HCT116 (cell line): ENCODE measurements at regions not wholly inside any gene's neighbourhood (a gene's known extent, or its start where the extent isn't known, plus 50 kb on each side); places are given as distances from the start of the nearest gene placed in this dataset.

Experiments
- ATAC-seq: fragments of 200-7000 bp; cut with Tn5 transposase; 2 replicates; pipeline ENCODE4 v1.9.1; 2020; ENCODE audit warnings: mild to moderate bottlenecking, moderate library complexity
- BruUV-seq: library from RNA; stranded (reverse); fragments of 400-500 nt; replicated peaks from 2 replicates; lab custom pipeline; 2021; lab: Mats Ljungman, UMichigan
- CTCF ChIA-PET: fragments of 300-600 bp; sonication (Branson Sonifier 250); formaldehyde crosslinking; loops from one replicate; lab custom pipeline; 2021; ENCODE audit warnings: antibody characterized with exemption; lab: Charles Lee
- POLR2A ChIA-PET: fragments of 300-600, 350-600 bp; sonication (Branson Sonifier 250); formaldehyde crosslinking; loops from one replicate; lab custom pipeline; 2021; ENCODE audit warnings: antibody characterized with exemption; lab: Charles Lee
- RAD21 ChIA-PET, 2 experiments: fragments of 300-600 bp; sonication (Branson Sonifier 250); formaldehyde crosslinking; loops; one replicate each; lab custom pipeline; 2023; ENCODE audit warnings: low total read pairs in 2 of 2; ENCODE audit not compliant: uncharacterized antibody in 2 of 2, unreplicated experiment in 2 of 2, low non-redundant PET in 1 of 2; lab: Charles Lee
- DNase-seq: peaks from one replicate; pipeline ENCODE4 v3.0.0-alpha.2; 2010; ENCODE audit warnings: low read depth, low spot score
- H2AFZ ChIP-seq: fragments of 200-600 bp; shearing (Covaris generic), sonication (generic); 2 replicates; pipeline ENCODE4 v1.6.1; 2017; ENCODE audit warnings: low read depth, mixed run types, mixed read lengths, antibody characterized with exemption, low read length; ENCODE audit not compliant: poor library complexity, severe bottlenecking
- H3K27ac ChIP-seq: 2 replicates; pipeline ENCODE4 v1.5.1; 2012; ENCODE audit warnings: low read depth, low read length
- H3K27me3 ChIP-seq: fragments of 200-600 bp; sonication (generic); 2 replicates; pipeline ENCODE4 v1.6.1; 2016; ENCODE audit warnings: mixed run types, low read length, mixed read lengths; ENCODE audit not compliant: insufficient read depth
- H3K36me3 ChIP-seq, 2 experiments: fragments of 200-500 bp in 1 of 2; fragments of 200-600 bp in 1 of 2; sonication (Bioruptor generic) in 1 of 2; sonication (generic) in 1 of 2; 2 replicates each; pipeline versions ENCODE4 v1.5.1 to v1.6.1; 2014 to 2016; ENCODE audit warnings: low read length in 2 of 2, inconsistent platforms in 1 of 2, mixed read lengths in 1 of 2, mixed run types in 1 of 2; ENCODE audit not compliant: insufficient read depth in 2 of 2, control insufficient read depth in 1 of 2
- H3K4me1 ChIP-seq, 2 experiments: fragments of 200-600 bp in 1 of 2; sonication (generic) in 1 of 2; 2 replicates each; pipeline versions ENCODE4 v1.5.1 to v1.6.1; 2012 to 2017; ENCODE audit warnings: low read length in 2 of 2, inconsistent platforms in 1 of 2, mild to moderate bottlenecking in 1 of 2, mixed read lengths in 1 of 2, mixed run types in 1 of 2, moderate library complexity in 1 of 2; ENCODE audit not compliant: insufficient read depth in 2 of 2, control insufficient read depth in 1 of 2
- H3K4me2 ChIP-seq: fragments of 200-600 bp; sonication (generic); 2 replicates; pipeline ENCODE4 v1.6.1; 2017; ENCODE audit warnings: mixed run types, low read length, mixed read lengths
- H3K4me3 ChIP-seq, 2 experiments: fragments of 200-600 bp in 1 of 2; sonication (generic) in 1 of 2; replicated peaks in 1 of 2; 2 replicates each; pipeline ENCODE4 v1.5.1; 2011 to 2016; ENCODE audit warnings: low read length in 2 of 2, control low read depth in 1 of 2, low read depth in 1 of 2, mild to moderate bottlenecking in 1 of 2, mixed read lengths in 1 of 2, mixed run types in 1 of 2
- H3K79me2 ChIP-seq: fragments of 200-600 bp; sonication (generic); 2 replicates; pipeline ENCODE4 v1.6.1; 2017; ENCODE audit warnings: mild to moderate bottlenecking, mixed run types, low read length, moderate library complexity, mixed read lengths; ENCODE audit not compliant: insufficient read depth
- H3K9ac ChIP-seq: fragments of 200-600 bp; sonication (generic); 2 replicates; pipeline ENCODE4 v1.6.1; 2016; ENCODE audit warnings: low read length, mixed read lengths
- H3K9me2 ChIP-seq: fragments of 200-600 bp; sonication (generic), shearing (Covaris generic); 2 replicates; pipeline ENCODE4 v1.6.1; 2017; ENCODE audit warnings: mixed run types, mild to moderate bottlenecking, moderate library complexity; ENCODE audit not compliant: insufficient read depth
- H3K9me3 ChIP-seq, 2 experiments: fragments of 200-500 bp in 1 of 2; fragments of 200-600 bp in 1 of 2; sonication (Bioruptor generic) in 1 of 2; sonication (generic) in 1 of 2; 2 replicates each; pipeline ENCODE4 v1.6.1; 2014 to 2017; ENCODE audit warnings: low read length in 2 of 2, mixed read lengths in 2 of 2, inconsistent platforms in 1 of 2, low read depth in 1 of 2, mild to moderate bottlenecking in 1 of 2, mixed run types in 1 of 2, moderate library complexity in 1 of 2; ENCODE audit not compliant: control insufficient read depth in 1 of 2, insufficient read depth in 1 of 2
- H4K20me1 ChIP-seq: fragments of 200-600 bp; sonication (generic), shearing (Covaris generic); 2 replicates; pipeline ENCODE4 v1.6.1; 2017; ENCODE audit warnings: mixed run types, mild to moderate bottlenecking, moderate library complexity; ENCODE audit not compliant: insufficient read depth
- ATF3 ChIP-seq: IDR thresholded peaks from 2 replicates; pipeline ENCODE4 v1.6.1; 2012
- CBX3 ChIP-seq: IDR thresholded peaks from 2 replicates; pipeline ENCODE4 v1.6.1; 2012; ENCODE audit warnings: low read depth
- CTCF ChIP-seq, 3 experiments: fragments of 200-600 bp in 1 of 3; sonication (generic) in 1 of 3; IDR thresholded peaks in 2 of 3; conservative IDR thresholded peaks in 1 of 3; 2 replicates each; pipeline ENCODE4 v1.5.1; 2012 to 2017; ENCODE audit warnings: low read depth in 2 of 3, low read length in 2 of 3, antibody characterized with exemption in 1 of 3, borderline replicate concordance in 1 of 3, control low read depth in 1 of 3, mild to moderate bottlenecking in 1 of 3, mixed read lengths in 1 of 3, mixed run types in 1 of 3, moderate library complexity in 1 of 3; ENCODE audit not compliant: insufficient read depth in 1 of 3
- EGR1 ChIP-seq: IDR thresholded peaks from 2 replicates; pipeline ENCODE4 v1.6.1; 2012; ENCODE audit warnings: low read depth
- FOSL1 ChIP-seq: IDR thresholded peaks from 2 replicates; pipeline ENCODE4 v1.6.1; 2012; ENCODE audit warnings: low read depth
- POLR2A ChIP-seq: IDR thresholded peaks from 2 replicates; pipeline ENCODE4 v1.7.0; 2011; ENCODE audit warnings: borderline replicate concordance; ENCODE audit not compliant: insufficient read depth, insufficient read length; ENCODE audit errors: extremely low read depth
- POLR2AphosphoS5 ChIP-seq: IDR thresholded peaks from 2 replicates; pipeline ENCODE4 v1.6.1; 2011; ENCODE audit warnings: mild to moderate bottlenecking, low read depth, low read length, moderate library complexity
- REST ChIP-seq: IDR thresholded peaks from 2 replicates; pipeline ENCODE4 v1.6.1; 2012; ENCODE audit warnings: low read depth
- SP1 ChIP-seq: IDR thresholded peaks from 2 replicates; pipeline ENCODE4 v1.6.1; 2012; ENCODE audit warnings: low read depth
- YY1 ChIP-seq: IDR thresholded peaks from 2 replicates; pipeline ENCODE4 v1.6.1; 2011; ENCODE audit warnings: low read length, low read depth, moderate library complexity, mild to moderate bottlenecking; ENCODE audit not compliant: insufficient replicate concordance; ENCODE audit errors: extremely low read depth
- ZBTB33 ChIP-seq: IDR thresholded peaks from 2 replicates; pipeline ENCODE4 v1.6.1; 2011; ENCODE audit warnings: mild to moderate bottlenecking, low read length, moderate library complexity; ENCODE audit not compliant: insufficient replicate concordance; ENCODE audit errors: extremely low read depth
- ZNF274 ChIP-seq: fragments of 200-500 bp; sonication (Bioruptor generic); IDR thresholded peaks from 2 replicates; pipeline ENCODE4 v1.6.1; 2014; ENCODE audit warnings: mild to moderate bottlenecking, low read depth, low read length, inconsistent platforms
- intact Hi-C: fragments of 100-400 bp; cut with micrococcal nuclease; formaldehyde crosslinking; loops from 2 replicates; pipeline ENCODE4 v1.10.0; 2022

- CTCF ChIA-PET: no interaction called here
- DNase-seq: no peak
- TF ChIP-seq ZBTB33 (no peak), POLR2A (no peak), FOSL1 (no peak), CBX3 (no peak), ZNF274 (no peak), POLR2AphosphoS5 (no peak), YY1 (no peak)
- intact Hi-C loops: no loop called here
- no peak overlapping the region for H3K9ac ChIP-seq
- no peak overlapping the region for H3K4me2 ChIP-seq
- ATAC-seq: no peak
- no peak overlapping the region for H3K4me3 ChIP-seq
- H3K9me2 ChIP-seq: no peaks in the 10 kb centered on the region
- RAD21 ChIA-PET: no interaction called here
- no peak overlapping the region for H3K27ac ChIP-seq
- no peaks in the 10 kb centered on the region for H3K79me2 ChIP-seq
- POLR2A ChIA-PET: no interaction called here
- no peaks in the 10 kb centered on the region for H4K20me1 ChIP-seq
- H2AFZ ChIP-seq: no peak overlapping the region
- H3K36me3 ChIP-seq: no peaks in the 10 kb centered on the region
- H3K4me1 ChIP-seq: peaks cover 0 to 12% of the 10 kb centered on the region in 2 experiments; a peak in 1 of 4 replicates
- no TSS peak for BruUV-seq
- H3K9me3 ChIP-seq: no peaks in the 10 kb centered on the region
- peaks cover 19% of the 10 kb centered on the region for H3K27me3 ChIP-seq
These were observed 202.7 kb downstream of the ACKR3 start for GRCh38 chr2:236772220-236772837.

GRCh38 chr2:236773206-236773605 is 203.6 kb downstream of the ACKR3 start:
- POLR2A ChIA-PET: no interaction called here
- Histone ChIP-seq H3K79me2 (no peaks in the 10 kb centered on the region), H3K9me2 (no peaks in the 10 kb centered on the region), H3K4me3 (no peak overlapping the region), H3K27me3 (peaks cover 22% of the 10 kb centered on the region), H3K9ac (no peak overlapping the region), H3K27ac (no peak overlapping the region), H3K4me1 (peaks cover 0 to 12% of the 10 kb centered on the region in 2 experiments; a peak in 1 of 4 replicates), H3K4me2 (no peak overlapping the region), H4K20me1 (no peaks in the 10 kb centered on the region), H2AFZ (no peak overlapping the region), H3K36me3 (no peaks in the 10 kb centered on the region), H3K9me3 (no peaks in the 10 kb centered on the region)
- intact Hi-C loops: no loop called here
- DNase-seq (no peak), ATAC-seq (no peak)
- no TSS peak for BruUV-seq
- CTCF ChIA-PET: no interaction called here
- RAD21 ChIA-PET: no interaction called here
- TF ChIP-seq EGR1: no peak
- TF ChIP-seq POLR2A: no peak
- no peak for TF ChIP-seq ATF3
- TF ChIP-seq SP1: no peak
- no peak for TF ChIP-seq REST
- no peak for TF ChIP-seq CTCF (IDR thresholded peaks at IDR 0.05 in 2 of 3, conservative IDR thresholded peaks at IDR 0.05 in 1 of 3; ENCODE audit: borderline replicate concordance in 1 of 3, insufficient read depth in 1 of 3, low read depth in 2 of 3, low read length in 2 of 3)
- no peak for TF ChIP-seq CBX3
